HL-60 (cell line): ENCODE measurements at regions not wholly inside any gene's neighbourhood (a gene's known extent, or its start where the extent isn't known, plus 50 kb on each side); places are given as distances from the start of the nearest gene placed in this dataset.

Experiments used
- DNase-seq, 2 experiments: peaks; one replicate each; pipeline ENCODE4 v3.0.0-alpha.2; 2010 to 2020; ENCODE audit warnings: low read depth in 1 of 2, low spot score in 1 of 2
- H3K27ac ChIP-seq: fragments of 250-450 bp; sonication (Bioruptor Pico); replicated peaks from 2 replicates; pipeline ENCODE4 v1.5.1; 2020; ENCODE audit warnings: mild to moderate bottlenecking, moderate library complexity
- H3K27me3 ChIP-seq: fragments of 250-450 bp; sonication (Bioruptor Pico); 2 replicates; pipeline ENCODE4 v1.5.1; 2021; ENCODE audit warnings: mild to moderate bottlenecking, moderate library complexity; ENCODE audit not compliant: insufficient read depth, poor library complexity, severe bottlenecking
- H3K4me3 ChIP-seq: replicated peaks from 2 replicates; pipeline ENCODE4 v1.5.1; 2011; ENCODE audit warnings: mild to moderate bottlenecking, control low read depth, low read length; ENCODE audit not compliant: insufficient read depth
- CTCF ChIP-seq: IDR thresholded peaks from one replicate; pipeline ENCODE4 v1.5.1; 2011; ENCODE audit warnings: low read length, control low read depth, inconsistent platforms; ENCODE audit not compliant: insufficient read depth
- GABPA ChIP-seq: IDR thresholded peaks from 2 replicates; pipeline ENCODE4 v1.6.1; 2012; ENCODE audit warnings: low read depth
- POLR2AphosphoS5 ChIP-seq: IDR thresholded peaks from 2 replicates; pipeline ENCODE4 v1.6.1; 2012; ENCODE audit warnings: low read depth
- REST ChIP-seq: IDR thresholded peaks from 2 replicates; pipeline ENCODE4 v1.6.1; 2012; ENCODE audit warnings: low read depth; ENCODE audit not compliant: insufficient replicate concordance
- SPI1 ChIP-seq: IDR thresholded peaks from 2 replicates; pipeline ENCODE4 v1.6.1; 2012; ENCODE audit warnings: low read depth, mild to moderate bottlenecking, borderline replicate concordance

- no peaks in the 10 kb centered on the region for H3K27me3 ChIP-seq
- H3K4me3 ChIP-seq: no peak overlapping the region
- no peak for DNase-seq
- no peak overlapping the region for H3K27ac ChIP-seq
- TF ChIP-seq CTCF: no peak
- no peak for TF ChIP-seq POLR2AphosphoS5
- no peak for TF ChIP-seq SPI1
- TF ChIP-seq REST: no peak
- no peak for TF ChIP-seq GABPA
These were observed 420.2 kb upstream of the ROBO1 start for GRCh38 chr3:80187981-80188380.

GRCh38 chr3:80159990-80160506, 392.2 kb upstream of the ROBO1 start:
- Histone ChIP-seq H3K27me3 (no peaks in the 10 kb centered on the region), H3K4me3 (no peak overlapping the region), H3K27ac (no peak overlapping the region)
- TF ChIP-seq REST (no peak), POLR2AphosphoS5 (no peak), CTCF (no peak), SPI1 (no peak), GABPA (no peak)
- no peak for DNase-seq

DNA sequence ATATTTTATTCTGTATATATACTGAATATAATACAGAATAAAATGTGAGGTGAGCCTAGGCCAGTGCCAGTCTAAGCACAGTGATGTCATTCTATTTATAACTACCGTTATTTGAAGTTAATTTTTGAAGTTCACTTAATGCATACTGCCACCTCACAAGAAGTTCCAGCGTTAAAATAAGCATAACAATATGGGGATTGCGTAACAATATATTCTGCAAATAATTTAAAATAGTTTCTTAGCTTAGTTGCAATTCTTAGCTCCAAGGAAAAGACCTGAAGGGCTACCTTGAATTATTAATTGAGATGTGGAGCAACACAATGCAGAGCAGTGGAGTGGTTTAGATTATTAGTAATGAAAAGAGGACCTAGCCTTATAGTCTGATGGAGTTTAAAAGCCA, 390.5 kb upstream of the ROBO1 start:
- H3K27ac ChIP-seq: no peak overlapping the region
- no peak overlapping the region for H3K4me3 ChIP-seq
- TF ChIP-seq REST: no peak
- TF ChIP-seq SPI1: no peak
- no peak for TF ChIP-seq GABPA
- TF ChIP-seq POLR2AphosphoS5: no peak
- TF ChIP-seq CTCF: no peak
- DNase-seq: no peak
- H3K27me3 ChIP-seq: no peaks in the 10 kb centered on the region
